ENCODE measurements at regions not wholly inside any gene's neighbourhood (a gene's known extent, or its start where the extent isn't known, plus 50 kb on each side); places are given as distances from the start of the nearest gene placed in this dataset.

- WGBS, 2 donors = 87 to 96% methylated on average over 1 of the region's 1 CpG
- Histone ChIP-seq H3K9me3 (peaks cover 0 to 8% (median 0%) of the 10 kb centered on the region in 11 donors), H3K27me3 (peaks cover 0 to 11% (median 0%) of the 10 kb centered on the region in 7 donors), H3K4me1 (no peaks in the 10 kb centered on the region), H3K4me3 (no peak overlapping the region), H3K36me3 (no peaks in the 10 kb centered on the region), H3K27ac (no peak overlapping the region)
- ATAC-seq (no peak), DNase-seq (no peak)
- TF ChIP-seq CTCF (IDR thresholded peaks at IDR 0.05) = no peak
- intact Hi-C loops (cut with DNase I) = no loop called here
These were observed 277.8 kb upstream of the GYPC start for GRCh38 chr2:126378176-126378575.

GRCh38 chr2:126381091-126381490 lies 274.9 kb upstream of the GYPC start:
- WGBS, 2 donors = 65 to 70% methylated on average over 8 of the region's 8 CpGs
- Histone ChIP-seq H3K9me3 (peaks cover 0 to 11% (median 4%) of the 10 kb centered on the region in 11 donors), H3K4me3 (no peak overlapping the region), H3K4me1 (peaks cover 0 to 5% (median 0%) of the 10 kb centered on the region in 9 donors), H3K36me3 (no peaks in the 10 kb centered on the region), H3K27me3 (peaks cover 0 to 11% (median 0%) of the 10 kb centered on the region in 7 donors), H3K27ac (no peak overlapping the region)
- DNase-seq (no peak), ATAC-seq (no peak)
- intact Hi-C loops (cut with DNase I) = no loop called here
- TF ChIP-seq CTCF (IDR thresholded peaks at IDR 0.05) = no peak

- intact Hi-C loops (cut with DNase I) = no loop called here
- ATAC-seq (no peak), DNase-seq (no peak)
- peaks cover 0 to 28% (median 5%) of the 10 kb centered on the region in 11 donors for H3K9me3 ChIP-seq
- no peak for TF ChIP-seq CTCF (IDR thresholded peaks at IDR 0.05)
- peaks cover 0 to 5% (median 0%) of the 10 kb centered on the region in 9 donors for H3K4me1 ChIP-seq
- no peak overlapping the region for H3K27ac ChIP-seq
- no peaks in the 10 kb centered on the region for H3K36me3 ChIP-seq
- 83 to 84% methylated on average over 5 of the region's 5 CpGs for WGBS, 2 donors
- H3K4me3 ChIP-seq = no peak overlapping the region
- peaks cover 0 to 11% (median 0%) of the 10 kb centered on the region in 7 donors for H3K27me3 ChIP-seq
These were observed 273.0 kb upstream of the GYPC start for GRCh38 chr2:126382998-126383397.

- no peak for TF ChIP-seq CTCF (IDR thresholded peaks at IDR 0.05)
- intact Hi-C loops (cut with DNase I) = no loop called here
- DNase-seq = no peak
- no peak overlapping the region for H3K27ac ChIP-seq
- H3K4me3 ChIP-seq = no peak overlapping the region
- H3K36me3 ChIP-seq = no peaks in the 10 kb centered on the region
- peaks cover 0 to 30% (median 5%) of the 10 kb centered on the region in 11 donors for H3K9me3 ChIP-seq
- peaks cover 0 to 11% (median 0%) of the 10 kb centered on the region in 7 donors for H3K27me3 ChIP-seq
- ATAC-seq = no peak
- H3K4me1 ChIP-seq = peaks cover 0 to 5% (median 0%) of the 10 kb centered on the region in 9 donors
These were observed 272.2 kb upstream of the GYPC start for GRCh38 chr2:126383800-126384199.
